NT2/D1 (cell line): ENCODE measurements at regions not wholly inside any gene's neighbourhood (a gene's known extent, or its start where the extent isn't known, plus 50 kb on each side); places are given as distances from the start of the nearest gene placed in this dataset.

Source experiments
- SUZ12 ChIP-seq: IDR thresholded peaks from 2 replicates; pipeline ENCODE4 v1.6.1; 2011; ENCODE audit not compliant: insufficient read length, insufficient read depth; ENCODE audit errors: extremely low read depth
- YY1 ChIP-seq: IDR thresholded peaks from 2 replicates; pipeline ENCODE4 v1.6.1; 2011; ENCODE audit not compliant: insufficient read length, insufficient read depth
- ZNF274 ChIP-seq: IDR thresholded peaks from 2 replicates; pipeline ENCODE4 v1.6.1; 2011; ENCODE audit warnings: mild to moderate bottlenecking, low read depth, low read length

DNA sequence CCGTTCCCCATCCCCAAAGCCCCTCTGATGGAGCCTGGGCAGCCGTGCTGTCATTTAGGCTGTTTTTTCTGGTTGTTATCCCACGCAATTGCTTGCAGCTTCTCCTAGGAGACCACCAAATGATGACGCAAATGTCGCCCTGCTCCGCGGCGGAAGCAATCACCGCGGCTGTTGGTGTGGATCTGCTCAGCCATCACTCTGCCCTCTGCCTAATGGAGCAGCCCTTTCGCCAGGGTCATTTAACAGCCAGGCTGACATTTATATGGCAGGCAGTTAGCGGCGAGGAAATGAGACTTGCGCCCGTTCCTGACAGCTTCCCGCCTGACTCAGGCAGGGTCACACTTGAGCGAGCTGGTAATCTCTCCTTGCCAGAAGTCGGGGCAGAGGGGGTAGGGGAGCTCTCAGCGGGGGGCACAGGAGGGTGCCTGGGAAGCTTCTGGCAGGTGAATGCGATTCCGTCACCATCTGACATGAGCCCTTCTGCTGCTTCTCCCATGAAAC, 97.9 kb upstream of the RTL6 start:
- TF ChIP-seq ZNF274 = no peak
- TF ChIP-seq YY1 = no peak
- no peak for TF ChIP-seq SUZ12
